ENCODE measurements at regions not wholly inside any gene's neighbourhood (a gene's known extent, or its start where the extent isn't known, plus 50 kb on each side); places are given as distances from the start of the nearest gene placed in this dataset.
A peak's percentile ranks its signal among the peaks of the same experiment; 100 is the strongest.
"Not testable (repeated sequence)": the region's sequence is repeated elsewhere in the genome, so short reads cannot be mapped to it uniquely, and the experiment has no call there.

GRCh38 chr6:151683381-151683780 is 124.1 kb upstream of the ESR1 start:
- H3K27ac Mint-ChIP-seq = no peak overlapping the region
- no peak overlapping the region for H3K4me3 Mint-ChIP-seq
- ATAC-seq (no peak), DNase-seq (no peak)
- intact Hi-C loops (cut with DNase I, micrococcal nuclease) = no loop called here
- H3K4me1 Mint-ChIP-seq = peaks cover 12% of the 10 kb centered on the region
- no peaks in the 10 kb centered on the region for H3K36me3 Mint-ChIP-seq (ENCODE audit: low read depth)
- ChIA-PET POLR2A (no interaction called here), CTCF (no interaction called here)
- peaks cover 6% of the 10 kb centered on the region for H3K27me3 Mint-ChIP-seq
- no peaks in the 10 kb centered on the region for H3K9me3 Mint-ChIP-seq (ENCODE audit: low read depth)

- no peak for DNase-seq
- Mint-ChIP-seq H3K9me3 (ENCODE audit: low read depth) (no peaks in the 10 kb centered on the region), H3K36me3 (ENCODE audit: low read depth) (no peaks in the 10 kb centered on the region), H3K4me1 (peaks cover 22% of the 10 kb centered on the region), H3K27ac (peak overlapping the region; percentile 51), H3K27me3 (peaks cover 8% of the 10 kb centered on the region), H3K4me3 (no peak overlapping the region)
- intact Hi-C loops (cut with DNase I, micrococcal nuclease) = loop anchor here (2.0 to 10.0 kb wide), 4 partner anchors 275 to 578 kb away; no protein-coding TSS in a partner anchor
- POLR2A ChIA-PET = interaction anchor here (0.7 kb wide), 1 partner anchor 10 kb away, joined by 4 read pairs; no protein-coding TSS in a partner anchor
- CTCF ChIA-PET = interaction anchor here (0.6 to 3.2 kb wide), 13 partner anchors 8 to 495 kb away, joined by 3 to 18 read pairs (median 5); no protein-coding TSS in a partner anchor
- no peak for ATAC-seq
These were observed 117.8 kb upstream of the ESR1 start for GRCh38 chr6:151689499-151690201.

GRCh38 chr6:151690303-151690702 is 117.2 kb upstream of the ESR1 start:
- ATAC-seq (peak; percentile 37), DNase-seq (no peak)
- H3K4me3 Mint-ChIP-seq = peak overlapping the region; percentile 66
- peak overlapping the region; percentile 82 for H3K27ac Mint-ChIP-seq
- H3K4me1 Mint-ChIP-seq = peaks cover 22% of the 10 kb centered on the region
- H3K27me3 Mint-ChIP-seq = peaks cover 8% of the 10 kb centered on the region
- H3K9me3 Mint-ChIP-seq (ENCODE audit: low read depth) = no peaks in the 10 kb centered on the region
- no peaks in the 10 kb centered on the region for H3K36me3 Mint-ChIP-seq (ENCODE audit: low read depth)
- ChIA-PET CTCF (interaction anchor here (0.6 to 3.2 kb wide), 22 partner anchors 9 to 648 kb away, joined by 3 to 18 read pairs (median 4); no protein-coding TSS in a partner anchor), POLR2A (interaction anchor here (0.7 to 1.4 kb wide), 4 partner anchors 11 to 67 kb away, joined by 4 to 8 read pairs (median 6); no protein-coding TSS in a partner anchor)
- intact Hi-C loops (cut with DNase I, micrococcal nuclease) = loop anchor here (2.0 to 10.0 kb wide), 4 partner anchors 274 to 577 kb away; no protein-coding TSS in a partner anchor

GRCh38 chr6:151690768-151691562 is 116.5 kb upstream of the ESR1 start:
- intact Hi-C loops (cut with DNase I, micrococcal nuclease) = loop anchor here (1.0 to 10.0 kb wide), 6 partner anchors 11 to 576 kb away; no protein-coding TSS in a partner anchor
- ChIA-PET POLR2A (interaction anchor here (0.8 to 1.4 kb wide), 3 partner anchors 11 to 67 kb away, joined by 5 to 8 read pairs (median 8); no protein-coding TSS in a partner anchor), CTCF (interaction anchor here (0.6 to 3.2 kb wide), 23 partner anchors 8 to 648 kb away, joined by 3 to 18 read pairs (median 4); no protein-coding TSS in a partner anchor)
- H3K9me3 Mint-ChIP-seq (ENCODE audit: low read depth) = no peaks in the 10 kb centered on the region
- peak overlapping the region; percentile 82 for H3K27ac Mint-ChIP-seq
- ATAC-seq (peak; percentile 94), DNase-seq (peak; percentile 57)
- peak overlapping the region; percentile 66 for H3K4me3 Mint-ChIP-seq
- H3K27me3 Mint-ChIP-seq = peaks cover 8% of the 10 kb centered on the region
- no peaks in the 10 kb centered on the region for H3K36me3 Mint-ChIP-seq (ENCODE audit: low read depth)
- H3K4me1 Mint-ChIP-seq = peaks cover 22% of the 10 kb centered on the region

DNA sequence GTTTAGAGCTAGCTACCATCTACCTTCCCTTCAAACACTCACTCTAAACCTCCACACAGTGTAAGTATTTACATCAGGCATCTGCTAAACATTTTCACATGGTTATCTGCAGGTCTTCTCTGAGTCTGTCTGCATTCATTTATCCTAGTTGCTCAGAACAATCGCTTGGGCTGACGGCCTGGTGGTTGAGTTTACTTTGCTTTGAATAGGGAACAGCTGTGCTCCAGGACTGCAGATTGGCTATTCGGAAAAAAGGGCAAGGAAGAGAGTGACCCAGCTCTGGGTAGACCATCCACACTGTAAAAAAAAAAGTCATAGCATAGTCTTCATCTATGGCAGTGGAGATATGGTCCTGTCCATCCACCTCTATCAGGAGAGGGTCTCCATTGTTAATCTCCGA is 115.3 kb upstream of the ESR1 start:
- H3K36me3 Mint-ChIP-seq (ENCODE audit: low read depth) = no peaks in the 10 kb centered on the region
- no peak for ATAC-seq
- H3K27ac Mint-ChIP-seq = peak overlapping the region; percentile 1
- H3K4me1 Mint-ChIP-seq = peaks cover 22% of the 10 kb centered on the region
- peaks cover 7% of the 10 kb centered on the region for H3K27me3 Mint-ChIP-seq
- no peak for DNase-seq
- intact Hi-C loops (cut with DNase I, micrococcal nuclease) = loop anchor here (5.0 to 10.0 kb wide), 3 partner anchors 273 to 575 kb away; no protein-coding TSS in a partner anchor
- H3K9me3 Mint-ChIP-seq (ENCODE audit: low read depth) = no peaks in the 10 kb centered on the region
- CTCF ChIA-PET = interaction anchor here (3.2 kb wide), 1 partner anchor 73 kb away, joined by 17 read pairs; no protein-coding TSS in a partner anchor
- POLR2A ChIA-PET = no interaction called here
- H3K4me3 Mint-ChIP-seq = no peak overlapping the region

- peaks cover 22% of the 10 kb centered on the region for H3K4me1 Mint-ChIP-seq
- ChIA-PET POLR2A (no interaction called here), CTCF (no interaction called here)
- no peaks in the 10 kb centered on the region for H3K36me3 Mint-ChIP-seq (ENCODE audit: low read depth)
- no peak overlapping the region for H3K4me3 Mint-ChIP-seq
- DNase-seq (no peak), ATAC-seq (no peak)
- intact Hi-C loops (cut with DNase I, micrococcal nuclease) = loop anchor here (5.0 to 10.0 kb wide), 3 partner anchors 271 to 574 kb away; no protein-coding TSS in a partner anchor
- no peak overlapping the region for H3K27ac Mint-ChIP-seq
- peaks cover 8% of the 10 kb centered on the region for H3K27me3 Mint-ChIP-seq
- no peaks in the 10 kb centered on the region for H3K9me3 Mint-ChIP-seq (ENCODE audit: low read depth)
These were observed 114.1 kb upstream of the ESR1 start for GRCh38 chr6:151693366-151693765.

DNA sequence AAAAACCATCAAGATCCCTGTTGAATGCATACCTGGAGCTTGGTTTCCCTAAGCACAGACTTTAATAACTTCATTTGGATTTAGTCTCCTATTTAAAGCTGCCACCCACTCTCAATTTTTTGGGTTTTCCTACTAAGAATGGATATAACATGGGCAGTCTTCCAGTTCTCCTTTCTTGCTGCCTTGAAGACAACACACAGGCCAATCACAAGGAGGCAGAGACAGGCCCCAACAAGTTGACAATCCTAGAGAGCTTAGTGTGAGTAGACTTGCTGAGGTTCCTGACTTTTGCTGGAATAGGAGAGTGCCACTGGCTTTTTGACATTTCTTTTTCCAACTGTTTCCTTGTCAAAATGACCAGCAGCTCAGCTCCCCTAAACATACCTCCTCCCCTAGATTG is 112.3 kb upstream of the ESR1 start:
- Mint-ChIP-seq H3K4me3 (no peak overlapping the region), H3K36me3 (ENCODE audit: low read depth) (no peaks in the 10 kb centered on the region), H3K4me1 (peaks cover 20% of the 10 kb centered on the region), H3K27me3 (peaks cover 12% of the 10 kb centered on the region), H3K27ac (no peak overlapping the region), H3K9me3 (ENCODE audit: low read depth) (no peaks in the 10 kb centered on the region)
- CTCF ChIA-PET = interaction anchor here (0.6 kb wide), 1 partner anchor 67 kb away, joined by 3 read pairs; no protein-coding TSS in a partner anchor
- ATAC-seq (no peak), DNase-seq (no peak)
- POLR2A ChIA-PET = interaction anchor here (0.6 kb wide), 1 partner anchor 10 kb away, joined by 3 read pairs; no protein-coding TSS in a partner anchor
- intact Hi-C loops (cut with DNase I, micrococcal nuclease) = loop anchor here in 1 of 2 experiments (10.0 kb wide), 1 partner anchor 270 kb away; no protein-coding TSS in a partner anchor

GRCh38 chr6:151696302-151696701 is 111.2 kb upstream of the ESR1 start:
- POLR2A ChIA-PET; H3K36me3 Mint-ChIP-seq (ENCODE audit: low read depth); CTCF ChIA-PET; H3K4me3 Mint-ChIP-seq; DNase-seq; H3K9me3 Mint-ChIP-seq (ENCODE audit: low read depth); ATAC-seq; H3K27ac Mint-ChIP-seq: not testable (repeated sequence)
- intact Hi-C loops (cut with DNase I, micrococcal nuclease) = loop anchor here in 1 of 2 experiments (10.0 kb wide), 1 partner anchor 268 kb away; no protein-coding TSS in a partner anchor
- Mint-ChIP-seq H3K4me1 (peaks cover 14% of the 10 kb centered on the region), H3K27me3 (peaks cover 12% of the 10 kb centered on the region)

DNA sequence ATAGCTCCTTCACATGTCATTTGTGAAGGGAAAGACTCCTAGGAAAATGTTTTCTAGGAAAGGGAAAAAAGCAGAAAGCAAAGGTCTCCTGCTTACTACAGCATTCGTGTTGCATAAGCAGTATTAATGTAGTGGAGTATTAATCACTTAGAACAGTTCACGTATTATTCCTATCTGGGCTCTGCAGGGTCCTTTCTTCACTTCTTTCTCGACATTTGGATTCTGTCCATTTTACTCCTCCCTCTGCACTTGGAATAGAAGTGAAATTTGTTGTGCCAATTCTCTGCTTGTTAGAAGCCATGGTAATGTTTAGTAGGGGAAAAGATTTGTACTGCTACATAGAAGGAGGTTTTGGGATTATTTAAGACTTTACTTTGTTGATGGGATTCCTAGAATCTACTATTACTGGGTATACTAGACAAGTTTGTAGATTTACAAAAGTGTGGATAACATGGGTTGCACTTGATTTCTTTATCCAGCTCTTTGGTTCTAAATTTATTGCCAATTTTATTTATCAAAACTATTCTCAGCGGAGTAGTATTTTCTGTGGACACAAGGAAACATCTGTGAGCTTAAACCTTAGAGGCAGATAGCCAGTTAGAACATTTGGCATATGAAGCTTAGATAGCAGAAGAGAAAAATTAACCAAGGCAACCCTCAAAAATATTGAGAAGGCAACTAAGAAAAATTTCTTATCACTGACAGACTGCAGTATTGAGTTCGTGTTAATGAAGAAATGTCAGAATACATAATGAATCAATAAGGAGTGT is 108.4 kb upstream of the ESR1 start:
- no peak overlapping the region for H3K27ac Mint-ChIP-seq
- H3K4me3 Mint-ChIP-seq = no peak overlapping the region
- peaks cover 29% of the 10 kb centered on the region for H3K4me1 Mint-ChIP-seq
- ATAC-seq = no peak
- POLR2A ChIA-PET = no interaction called here
- intact Hi-C loops (cut with DNase I, micrococcal nuclease) = loop anchor here in 1 of 2 experiments (10.0 kb wide), 1 partner anchor 266 kb away; no protein-coding TSS in a partner anchor
- H3K9me3 Mint-ChIP-seq (ENCODE audit: low read depth) = no peaks in the 10 kb centered on the region
- CTCF ChIA-PET = interaction anchor here (1.4 kb wide), 1 partner anchor 9 kb away, joined by 4 read pairs; no protein-coding TSS in a partner anchor
- H3K36me3 Mint-ChIP-seq (ENCODE audit: low read depth) = no peaks in the 10 kb centered on the region
- peaks cover 7% of the 10 kb centered on the region for H3K27me3 Mint-ChIP-seq
- no peak for DNase-seq

- ATAC-seq (no peak), DNase-seq (no peak)
- POLR2A ChIA-PET = no interaction called here
- Mint-ChIP-seq H3K4me3 (no peak overlapping the region), H3K27me3 (peaks cover 7% of the 10 kb centered on the region), H3K4me1 (peaks cover 35% of the 10 kb centered on the region), H3K9me3 (ENCODE audit: low read depth) (no peaks in the 10 kb centered on the region), H3K27ac (no peak overlapping the region), H3K36me3 (ENCODE audit: low read depth) (no peaks in the 10 kb centered on the region)
- CTCF ChIA-PET = interaction anchor here (1.4 kb wide), 1 partner anchor 9 kb away, joined by 4 read pairs; no protein-coding TSS in a partner anchor
- intact Hi-C loops (cut with DNase I, micrococcal nuclease) = loop anchor here (5.0 to 10.0 kb wide), 2 partner anchors 67 to 265 kb away; no protein-coding TSS in a partner anchor
These were observed 107.8 kb upstream of the ESR1 start for GRCh38 chr6:151699719-151700118.

Measured in activated CD4-positive, alpha-beta T cell treated with anti-CD3 and anti-CD28 coated beads for 36 hours (primary cell).